ENCODE measurements at regions not wholly inside any gene's neighbourhood (a gene's known extent, or its start where the extent isn't known, plus 50 kb on each side); places are given as distances from the start of the nearest gene placed in this dataset.
"Not testable (repeated sequence)": the region's sequence is repeated elsewhere in the genome, so short reads cannot be mapped to it uniquely, and the experiment has no call there.

DNA sequence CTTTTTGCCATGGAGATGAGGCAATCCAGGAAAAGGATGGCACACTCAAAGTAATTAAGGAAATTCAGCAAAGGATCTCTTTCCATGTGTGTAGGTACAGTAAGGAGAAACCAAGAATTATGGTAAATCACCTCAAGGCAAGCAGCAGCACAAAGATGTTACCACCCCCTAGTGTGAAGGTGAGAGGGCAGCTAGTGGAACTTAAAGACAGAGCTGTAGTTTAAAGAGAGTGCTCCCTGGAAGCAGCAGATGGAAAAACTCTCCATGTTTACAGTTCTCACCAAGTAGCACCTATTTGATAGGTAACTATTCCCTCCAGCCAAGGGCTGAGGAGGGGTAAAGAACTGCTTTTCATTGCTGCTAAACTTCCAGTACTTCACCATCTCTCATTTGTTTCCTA lies 860.4 kb upstream of the CRIM1 start:
- Mint-ChIP-seq H3K9me3 (peaks cover 2% of the 10 kb centered on the region), H3K4me1 (no peaks in the 10 kb centered on the region), H3K36me3 (ENCODE audit: low read depth) (no peaks in the 10 kb centered on the region), H3K4me3 (no peak overlapping the region), H3K27me3 (ENCODE audit: low read depth) (no peaks in the 10 kb centered on the region), H3K27ac (no peak overlapping the region)
- TF ChIP-seq, protein P1, sequence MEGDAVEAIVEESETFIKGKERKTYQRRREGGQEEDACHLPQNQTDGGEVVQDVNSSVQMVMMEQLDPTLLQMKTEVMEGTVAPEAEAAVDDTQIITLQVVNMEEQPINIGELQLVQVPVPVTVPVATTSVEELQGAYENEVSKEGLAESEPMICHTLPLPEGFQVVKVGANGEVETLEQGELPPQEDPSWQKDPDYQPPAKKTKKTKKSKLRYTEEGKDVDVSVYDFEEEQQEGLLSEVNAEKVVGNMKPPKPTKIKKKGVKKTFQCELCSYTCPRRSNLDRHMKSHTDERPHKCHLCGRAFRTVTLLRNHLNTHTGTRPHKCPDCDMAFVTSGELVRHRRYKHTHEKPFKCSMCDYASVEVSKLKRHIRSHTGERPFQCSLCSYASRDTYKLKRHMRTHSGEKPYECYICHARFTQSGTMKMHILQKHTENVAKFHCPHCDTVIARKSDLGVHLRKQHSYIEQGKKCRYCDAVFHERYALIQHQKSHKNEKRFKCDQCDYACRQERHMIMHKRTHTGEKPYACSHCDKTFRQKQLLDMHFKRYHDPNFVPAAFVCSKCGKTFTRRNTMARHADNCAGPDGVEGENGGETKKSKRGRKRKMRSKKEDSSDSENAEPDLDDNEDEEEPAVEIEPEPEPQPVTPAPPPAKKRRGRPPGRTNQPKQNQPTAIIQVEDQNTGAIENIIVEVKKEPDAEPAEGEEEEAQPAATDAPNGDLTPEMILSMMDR (IDR thresholded peaks at IDR 0.05; ENCODE audit: unreplicated experiment in 3 of 3), result no peak

DNA sequence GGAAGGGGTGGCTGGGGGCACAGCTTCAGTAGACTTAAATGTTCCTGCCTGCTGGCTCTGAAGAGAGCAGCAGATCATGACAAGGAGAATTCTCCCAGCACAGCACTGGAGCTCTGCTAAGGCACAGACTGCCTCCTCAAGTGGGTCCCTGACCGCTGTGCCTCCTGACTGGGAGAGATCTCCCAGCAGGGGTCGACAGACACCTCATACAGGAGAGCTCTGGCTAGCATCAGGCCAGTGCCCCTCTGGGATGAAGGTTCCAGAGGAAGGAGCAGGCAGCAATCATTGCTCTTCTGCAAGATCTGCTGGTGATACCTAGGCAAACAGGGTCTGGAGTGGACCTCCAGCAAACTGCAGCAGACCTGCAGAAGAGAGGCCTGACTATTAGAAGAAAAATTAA lies 877.5 kb upstream of the CRIM1 start:
- H3K27me3 Mint-ChIP-seq (ENCODE audit: low read depth); H3K27ac Mint-ChIP-seq; H3K4me1 Mint-ChIP-seq; H3K36me3 Mint-ChIP-seq (ENCODE audit: low read depth); H3K4me3 Mint-ChIP-seq: not testable (repeated sequence)
- peaks cover 21% of the 10 kb centered on the region for H3K9me3 Mint-ChIP-seq

DNA sequence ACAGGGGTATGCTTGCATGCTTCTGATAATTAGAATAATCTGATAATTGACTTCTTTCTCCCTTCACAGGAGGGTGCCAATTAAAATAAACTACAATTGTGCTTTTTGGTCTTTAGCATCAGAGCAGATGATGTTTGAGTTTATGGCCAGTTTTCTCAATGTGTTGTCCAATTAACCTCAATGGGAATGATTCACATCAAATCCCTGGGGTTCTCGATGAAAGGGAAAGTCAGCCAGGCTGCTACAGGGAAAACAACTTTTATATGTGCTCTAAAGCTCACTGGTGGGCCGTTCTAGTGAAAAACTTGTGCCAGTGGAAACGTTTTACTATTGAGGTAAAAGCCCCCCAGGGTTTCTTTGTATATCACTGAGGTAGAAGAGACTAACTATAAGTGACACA lies 887.3 kb upstream of the CRIM1 start:
- Mint-ChIP-seq H3K27ac (no peak overlapping the region), H3K36me3 (ENCODE audit: low read depth) (no peaks in the 10 kb centered on the region), H3K4me3 (no peak overlapping the region), H3K27me3 (ENCODE audit: low read depth) (no peaks in the 10 kb centered on the region), H3K4me1 (no peaks in the 10 kb centered on the region), H3K9me3 (no peaks in the 10 kb centered on the region)
- TF ChIP-seq, protein P1 (IDR thresholded peaks at IDR 0.05; ENCODE audit: unreplicated experiment in 3 of 3), result no peak

DNA sequence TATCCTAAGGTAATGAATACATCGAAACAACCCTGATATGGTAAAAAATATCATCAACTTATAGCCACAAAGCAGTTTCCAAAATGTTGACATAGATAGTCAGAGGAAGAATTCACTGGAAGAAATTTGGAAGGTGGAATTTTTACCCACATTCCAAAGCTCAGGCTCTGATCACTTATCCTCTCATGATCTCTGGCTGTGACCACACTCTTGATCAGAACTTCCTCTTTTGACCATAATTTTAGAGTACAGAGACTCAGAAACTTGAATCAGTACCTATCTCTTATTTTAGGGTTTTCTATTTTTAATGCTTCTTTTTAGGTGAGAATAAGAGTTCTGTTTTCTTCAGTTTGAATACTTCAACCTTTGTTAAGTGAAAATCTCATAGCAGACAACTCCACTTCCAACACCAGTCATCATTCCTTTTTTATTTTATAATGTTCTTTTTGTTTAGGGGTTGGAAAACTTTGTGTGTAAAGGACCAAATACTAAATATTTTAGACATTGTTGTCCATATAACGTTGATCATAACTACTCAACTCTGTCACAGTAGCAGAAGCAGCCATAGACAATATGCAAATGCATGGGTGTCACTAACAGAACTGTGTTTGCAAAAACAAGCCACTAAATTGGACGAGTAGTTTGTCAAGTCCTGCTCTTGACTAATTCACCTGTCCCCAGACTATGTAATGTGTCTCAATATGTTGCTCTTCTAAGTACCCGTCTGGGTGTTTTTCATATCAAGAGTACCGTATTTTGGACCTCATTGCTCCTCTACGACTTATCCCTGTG lies 891.6 kb upstream of the CRIM1 start:
- no peaks in the 10 kb centered on the region for H3K36me3 Mint-ChIP-seq (ENCODE audit: low read depth)
- no peaks in the 10 kb centered on the region for H3K27me3 Mint-ChIP-seq (ENCODE audit: low read depth)
- no peak overlapping the region for H3K4me3 Mint-ChIP-seq
- no peak overlapping the region for H3K27ac Mint-ChIP-seq
- H3K9me3 Mint-ChIP-seq, result no peaks in the 10 kb centered on the region
- TF ChIP-seq, protein P1 (IDR thresholded peaks at IDR 0.05; ENCODE audit: unreplicated experiment in 3 of 3), result no peak
- H3K4me1 Mint-ChIP-seq, result no peaks in the 10 kb centered on the region

DNA sequence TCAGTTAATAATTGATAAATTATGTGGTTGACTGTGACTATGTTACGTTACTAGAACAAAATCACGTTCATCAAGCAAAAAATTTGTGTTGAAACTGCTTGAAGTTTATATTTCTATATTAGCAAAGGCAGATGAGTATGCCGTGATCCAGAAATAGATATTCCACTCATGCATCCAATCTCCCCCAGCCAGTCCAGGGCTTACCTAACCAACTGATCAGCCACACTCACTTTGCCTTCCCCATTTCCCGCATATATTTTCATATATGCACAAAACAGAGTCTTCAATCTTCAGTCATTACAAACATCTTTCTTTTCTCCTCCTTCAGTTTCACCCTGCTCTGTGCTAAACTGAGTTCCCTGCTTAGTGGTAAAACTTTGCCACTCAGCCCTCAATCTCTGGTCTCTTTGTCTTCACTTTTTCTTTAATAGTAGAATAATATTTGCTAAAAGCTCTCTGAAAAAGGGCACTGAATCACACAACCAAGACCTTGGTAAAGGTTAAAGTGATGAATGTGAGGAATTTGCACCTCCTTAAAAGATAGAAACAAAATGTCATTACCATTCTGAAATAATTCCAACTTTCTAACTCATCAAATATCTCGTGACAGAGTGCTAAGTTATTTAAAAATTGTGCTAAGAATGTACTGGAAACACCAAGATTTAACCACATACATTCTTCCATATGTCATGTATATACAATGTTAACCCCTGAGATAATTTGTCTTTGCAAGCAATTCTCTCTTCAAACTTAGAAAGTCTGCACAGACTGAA lies 893.2 kb upstream of the CRIM1 start:
- Mint-ChIP-seq H3K27ac (no peak overlapping the region), H3K9me3 (no peaks in the 10 kb centered on the region), H3K4me3 (no peak overlapping the region), H3K36me3 (ENCODE audit: low read depth) (no peaks in the 10 kb centered on the region), H3K27me3 (ENCODE audit: low read depth) (no peaks in the 10 kb centered on the region), H3K4me1 (no peaks in the 10 kb centered on the region)
- TF ChIP-seq, protein P1 (IDR thresholded peaks at IDR 0.05; ENCODE audit: unreplicated experiment in 3 of 3), result no peak

DNA sequence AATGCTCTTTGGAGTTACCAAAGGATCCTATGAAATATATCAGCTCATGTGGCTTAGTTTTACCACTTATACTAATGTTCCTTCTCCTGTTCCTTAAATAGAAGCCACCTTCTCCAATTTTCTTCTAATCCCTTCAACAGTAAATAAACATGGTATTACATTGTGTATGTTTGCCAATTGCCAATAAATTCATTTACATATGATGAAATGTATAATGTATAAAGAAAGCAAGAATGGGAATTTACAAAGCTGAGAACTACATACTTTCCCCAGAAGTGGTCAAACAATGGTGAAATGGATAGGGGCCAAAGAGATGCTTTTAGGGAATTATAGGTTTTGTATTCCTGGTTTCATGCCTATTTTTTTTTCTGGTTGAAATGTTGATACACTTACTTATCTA lies 894.2 kb upstream of the CRIM1 start:
- no peaks in the 10 kb centered on the region for H3K36me3 Mint-ChIP-seq (ENCODE audit: low read depth)
- TF ChIP-seq, protein P1 (IDR thresholded peaks at IDR 0.05; ENCODE audit: unreplicated experiment in 3 of 3), result no peak
- H3K4me3 Mint-ChIP-seq, result no peak overlapping the region
- H3K27ac Mint-ChIP-seq, result no peak overlapping the region
- H3K4me1 Mint-ChIP-seq, result no peaks in the 10 kb centered on the region
- no peaks in the 10 kb centered on the region for H3K9me3 Mint-ChIP-seq
- no peaks in the 10 kb centered on the region for H3K27me3 Mint-ChIP-seq (ENCODE audit: low read depth)

All from nephron (organoid).